ENCODE measurements at regions not wholly inside any gene's neighbourhood (a gene's known extent, or its start where the extent isn't known, plus 50 kb on each side); places are given as distances from the start of the nearest gene placed in this dataset.

- ChIA-PET POLR2A (no interaction called here), CTCF (no interaction called here)
- TF ChIP-seq, protein P1, sequence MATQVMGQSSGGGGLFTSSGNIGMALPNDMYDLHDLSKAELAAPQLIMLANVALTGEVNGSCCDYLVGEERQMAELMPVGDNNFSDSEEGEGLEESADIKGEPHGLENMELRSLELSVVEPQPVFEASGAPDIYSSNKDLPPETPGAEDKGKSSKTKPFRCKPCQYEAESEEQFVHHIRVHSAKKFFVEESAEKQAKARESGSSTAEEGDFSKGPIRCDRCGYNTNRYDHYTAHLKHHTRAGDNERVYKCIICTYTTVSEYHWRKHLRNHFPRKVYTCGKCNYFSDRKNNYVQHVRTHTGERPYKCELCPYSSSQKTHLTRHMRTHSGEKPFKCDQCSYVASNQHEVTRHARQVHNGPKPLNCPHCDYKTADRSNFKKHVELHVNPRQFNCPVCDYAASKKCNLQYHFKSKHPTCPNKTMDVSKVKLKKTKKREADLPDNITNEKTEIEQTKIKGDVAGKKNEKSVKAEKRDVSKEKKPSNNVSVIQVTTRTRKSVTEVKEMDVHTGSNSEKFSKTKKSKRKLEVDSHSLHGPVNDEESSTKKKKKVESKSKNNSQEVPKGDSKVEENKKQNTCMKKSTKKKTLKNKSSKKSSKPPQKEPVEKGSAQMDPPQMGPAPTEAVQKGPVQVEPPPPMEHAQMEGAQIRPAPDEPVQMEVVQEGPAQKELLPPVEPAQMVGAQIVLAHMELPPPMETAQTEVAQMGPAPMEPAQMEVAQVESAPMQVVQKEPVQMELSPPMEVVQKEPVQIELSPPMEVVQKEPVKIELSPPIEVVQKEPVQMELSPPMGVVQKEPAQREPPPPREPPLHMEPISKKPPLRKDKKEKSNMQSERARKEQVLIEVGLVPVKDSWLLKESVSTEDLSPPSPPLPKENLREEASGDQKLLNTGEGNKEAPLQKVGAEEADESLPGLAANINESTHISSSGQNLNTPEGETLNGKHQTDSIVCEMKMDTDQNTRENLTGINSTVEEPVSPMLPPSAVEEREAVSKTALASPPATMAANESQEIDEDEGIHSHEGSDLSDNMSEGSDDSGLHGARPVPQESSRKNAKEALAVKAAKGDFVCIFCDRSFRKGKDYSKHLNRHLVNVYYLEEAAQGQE (IDR thresholded peaks at IDR 0.05; ENCODE audit: insufficient read depth in 1 of 2, low read depth in 2 of 2, low read length in 1 of 2): no peak
- TF ChIP-seq SIN3A (IDR thresholded peaks at IDR 0.05; ENCODE audit: borderline replicate concordance, insufficient read depth, low read depth, low read length): no peak
- no peak for TF ChIP-seq CTCF (IDR thresholded peaks at IDR 0.05)
- no peak for TF ChIP-seq POLR2AphosphoS5 (IDR thresholded peaks at IDR 0.05; ENCODE audit: low read depth, low read length)
- TF ChIP-seq TCF7L2 (IDR thresholded peaks at IDR 0.05; ENCODE audit: low read depth, low read length): no peak
- peaks cover 19% of the 10 kb centered on the region for H3K27me3 ChIP-seq (ENCODE audit: control insufficient read depth, insufficient read depth, low read length)
- H3K9me3 ChIP-seq (ENCODE audit: control insufficient read depth, insufficient read depth, low read depth, low read length): no peaks in the 10 kb centered on the region
- in situ Hi-C loops (cut with HindIII; ENCODE audit: low pct_unique_long_range_greater_than_20kb, low sequenced_read_pairs): no loop called here
- ATAC-seq (no peak), DNase-seq (ENCODE audit: low read depth, low spot score) (no peak)
- intact Hi-C loops (cut with micrococcal nuclease; ENCODE audit: unreplicated experiment): no loop called here
- no peaks in the 10 kb centered on the region for H3K4me1 ChIP-seq (ENCODE audit: control insufficient read depth, insufficient read depth, low read length)
- H3K36me3 ChIP-seq (ENCODE audit: control insufficient read depth, insufficient read depth, low read length): no peaks in the 10 kb centered on the region
- no peak overlapping the region for H3K27ac ChIP-seq (ENCODE audit: low read length)
- BruUV-seq (replicated peaks): no TSS peak
- H3K4me3 ChIP-seq (ENCODE audit: low read depth in 2 of 2, low read length in 2 of 2): no peak overlapping the region
These were observed 146.2 kb upstream of the ROPN1 start for GRCh38 chr3:124138148-124138547.

- Histone ChIP-seq H3K4me1 (ENCODE audit: control insufficient read depth, insufficient read depth, low read length) (no peaks in the 10 kb centered on the region), H3K9me3 (ENCODE audit: control insufficient read depth, insufficient read depth, low read depth, low read length) (no peaks in the 10 kb centered on the region), H3K27me3 (ENCODE audit: control insufficient read depth, insufficient read depth, low read length) (peaks cover 28% of the 10 kb centered on the region), H3K36me3 (ENCODE audit: control insufficient read depth, insufficient read depth, low read length) (no peaks in the 10 kb centered on the region), H3K4me3 (ENCODE audit: low read depth in 2 of 2, low read length in 2 of 2) (no peak overlapping the region), H3K27ac (ENCODE audit: low read length) (no peak overlapping the region)
- intact Hi-C loops (cut with micrococcal nuclease; ENCODE audit: unreplicated experiment) (no loop called here), in situ Hi-C loops (cut with HindIII; ENCODE audit: low pct_unique_long_range_greater_than_20kb, low sequenced_read_pairs) (loop anchor here (5.0 kb wide), 1 partner anchor 33 kb away; no protein-coding TSS in a partner anchor)
- ChIA-PET CTCF (no interaction called here), POLR2A (no interaction called here)
- TF ChIP-seq POLR2AphosphoS5 (IDR thresholded peaks at IDR 0.05; ENCODE audit: low read depth, low read length) (no peak), TCF7L2 (IDR thresholded peaks at IDR 0.05; ENCODE audit: low read depth, low read length) (no peak)
- TF ChIP-seq, protein P1 (IDR thresholded peaks at IDR 0.05; ENCODE audit: insufficient read depth in 1 of 2, low read depth in 2 of 2, low read length in 1 of 2): no peak
- no TSS peak for BruUV-seq (replicated peaks)
- DNase-seq (ENCODE audit: low read depth, low spot score) (no peak), ATAC-seq (no peak)
These were observed 148.8 kb upstream of the ROPN1 start for GRCh38 chr3:124140746-124141145.
